ENCODE measurements at regions not wholly inside any gene's neighbourhood (a gene's known extent, or its start where the extent isn't known, plus 50 kb on each side); places are given as distances from the start of the nearest gene placed in this dataset.

GRCh38 chr3:70374179-70374578 is 61.7 kb upstream of the MDFIC2 start:
- no peak for TF ChIP-seq POLR2A (IDR thresholded peaks at IDR 0.05)
- TF ChIP-seq, protein P1, sequence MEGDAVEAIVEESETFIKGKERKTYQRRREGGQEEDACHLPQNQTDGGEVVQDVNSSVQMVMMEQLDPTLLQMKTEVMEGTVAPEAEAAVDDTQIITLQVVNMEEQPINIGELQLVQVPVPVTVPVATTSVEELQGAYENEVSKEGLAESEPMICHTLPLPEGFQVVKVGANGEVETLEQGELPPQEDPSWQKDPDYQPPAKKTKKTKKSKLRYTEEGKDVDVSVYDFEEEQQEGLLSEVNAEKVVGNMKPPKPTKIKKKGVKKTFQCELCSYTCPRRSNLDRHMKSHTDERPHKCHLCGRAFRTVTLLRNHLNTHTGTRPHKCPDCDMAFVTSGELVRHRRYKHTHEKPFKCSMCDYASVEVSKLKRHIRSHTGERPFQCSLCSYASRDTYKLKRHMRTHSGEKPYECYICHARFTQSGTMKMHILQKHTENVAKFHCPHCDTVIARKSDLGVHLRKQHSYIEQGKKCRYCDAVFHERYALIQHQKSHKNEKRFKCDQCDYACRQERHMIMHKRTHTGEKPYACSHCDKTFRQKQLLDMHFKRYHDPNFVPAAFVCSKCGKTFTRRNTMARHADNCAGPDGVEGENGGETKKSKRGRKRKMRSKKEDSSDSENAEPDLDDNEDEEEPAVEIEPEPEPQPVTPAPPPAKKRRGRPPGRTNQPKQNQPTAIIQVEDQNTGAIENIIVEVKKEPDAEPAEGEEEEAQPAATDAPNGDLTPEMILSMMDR (IDR thresholded peaks at IDR 0.05): no peak
- TF ChIP-seq EP300 (IDR thresholded peaks at IDR 0.05): no peak
- TF ChIP-seq POLR2AphosphoS5 (IDR thresholded peaks at IDR 0.05): no peak

All from stomach (tissue), 4 donors.